H9 (cell line): ENCODE measurements at regions not wholly inside any gene's neighbourhood (a gene's known extent, or its start where the extent isn't known, plus 50 kb on each side); places are given as distances from the start of the nearest gene placed in this dataset.
A peak's percentile ranks its signal among the peaks of the same experiment; 100 is the strongest.

ENCODE experiments used
- DNase-seq: peaks from one replicate; pipeline ENCODE4 v3.0.0-alpha.2; 2017
- H2AFZ ChIP-seq: one replicate; pipeline ENCODE4 v1.6.1; 2013; ENCODE audit warnings: mild to moderate bottlenecking, low read length, control low read depth, moderate library complexity
- H2AK5ac ChIP-seq: 2 replicates; pipeline ENCODE4 v1.6.1; 2013; ENCODE audit warnings: low read length, control low read depth, mixed read lengths; ENCODE audit not compliant: insufficient read length
- H2BK120ac ChIP-seq: one replicate; pipeline ENCODE4 v1.6.1; 2013; ENCODE audit warnings: low read depth, mild to moderate bottlenecking, low read length, control low read depth, inconsistent platforms; ENCODE audit not compliant: poor library complexity, severe bottlenecking
- H2BK12ac ChIP-seq: 2 replicates; pipeline ENCODE4 v1.6.1; 2013; ENCODE audit warnings: low read length, control low read depth, mixed read lengths, low read depth; ENCODE audit not compliant: insufficient read length
- H2BK15ac ChIP-seq: 2 replicates; pipeline ENCODE4 v1.6.1; 2013; ENCODE audit warnings: low read depth, low read length, control low read depth
- H2BK20ac ChIP-seq: one replicate; pipeline ENCODE4 v1.6.1; 2013; ENCODE audit warnings: low read depth, mild to moderate bottlenecking, low read length, control low read depth, inconsistent platforms; ENCODE audit not compliant: poor library complexity, severe bottlenecking
- H2BK5ac ChIP-seq: 2 replicates; pipeline ENCODE4 v1.6.1; 2013; ENCODE audit warnings: low read length, control low read depth, mixed read lengths; ENCODE audit not compliant: insufficient read length
- H3K14ac ChIP-seq: 2 replicates; pipeline ENCODE4 v1.6.1; 2013; ENCODE audit warnings: low read length, control low read depth; ENCODE audit not compliant: insufficient read depth
- H3K18ac ChIP-seq: 2 replicates; pipeline ENCODE4 v1.6.1; 2013; ENCODE audit warnings: low read depth, mild to moderate bottlenecking, mixed read lengths, low read length, control low read depth; ENCODE audit not compliant: insufficient read length
- H3K23ac ChIP-seq: 2 replicates; pipeline ENCODE4 v1.6.1; 2013; ENCODE audit warnings: low read length, control low read depth, mixed read lengths, low read depth; ENCODE audit not compliant: insufficient read length
- H3K23me2 ChIP-seq: 2 replicates; pipeline ENCODE4 v1.6.1; 2013; ENCODE audit warnings: low read depth, mild to moderate bottlenecking, mixed read lengths, low read length, control low read depth; ENCODE audit not compliant: insufficient read length, poor library complexity, severe bottlenecking
- H3K27ac ChIP-seq: 2 replicates; pipeline ENCODE4 v1.5.1; 2013; ENCODE audit warnings: low read length, control low read depth, mixed read lengths, low read depth; ENCODE audit not compliant: insufficient read length
- H3K27me3 ChIP-seq: 2 replicates; pipeline ENCODE4 v1.6.1; 2013; ENCODE audit warnings: low read length, control low read depth, inconsistent platforms; ENCODE audit not compliant: insufficient read depth
- H3K4ac ChIP-seq: 2 replicates; pipeline ENCODE4 v1.6.1; 2013; ENCODE audit warnings: low read depth, mild to moderate bottlenecking, control low read depth, inconsistent platforms, low read length, moderate library complexity
- H3K4me1 ChIP-seq: 2 replicates; pipeline ENCODE4 v1.6.1; 2013; ENCODE audit warnings: low read length, control low read depth, inconsistent platforms; ENCODE audit not compliant: insufficient read depth
- H3K4me2 ChIP-seq: 2 replicates; pipeline ENCODE4 v1.6.1; 2013; ENCODE audit warnings: low read length, control low read depth, mixed read lengths; ENCODE audit not compliant: insufficient read length, insufficient read depth
- H3K56ac ChIP-seq: 2 replicates; pipeline ENCODE4 v1.6.1; 2013; ENCODE audit warnings: low read depth, mild to moderate bottlenecking, mixed read lengths, low read length, control low read depth; ENCODE audit not compliant: insufficient read length
- H3K79me1 ChIP-seq: 2 replicates; pipeline ENCODE4 v1.6.1; 2013; ENCODE audit warnings: low read depth, mild to moderate bottlenecking, moderate library complexity, low read length, control low read depth, inconsistent platforms; ENCODE audit not compliant: insufficient read depth, poor library complexity, severe bottlenecking
- H3K79me2 ChIP-seq: 2 replicates; pipeline ENCODE4 v1.6.1; 2013; ENCODE audit warnings: low read length, control low read depth, inconsistent platforms; ENCODE audit not compliant: insufficient read depth
- H3K9ac ChIP-seq: 2 replicates; pipeline ENCODE4 v1.6.1; 2013; ENCODE audit warnings: low read length, control low read depth, mixed read lengths; ENCODE audit not compliant: insufficient read length; ENCODE audit errors: extremely low read depth
- H3K9me3 ChIP-seq: one replicate; pipeline ENCODE4 v1.6.1; 2013; ENCODE audit warnings: low read depth, low read length, inconsistent platforms; ENCODE audit not compliant: control insufficient read depth
- H3T11ph ChIP-seq: one replicate; pipeline ENCODE4 v1.6.1; 2013; ENCODE audit warnings: mild to moderate bottlenecking, low read length, control low read depth, inconsistent platforms
- H4K20me1 ChIP-seq: one replicate; pipeline ENCODE4 v1.6.1; 2013; ENCODE audit not compliant: control insufficient read depth, insufficient read length, insufficient read depth
- H4K5ac ChIP-seq: 2 replicates; pipeline ENCODE4 v1.6.1; 2013; ENCODE audit warnings: low read depth, mild to moderate bottlenecking, mixed read lengths, low read length, control low read depth; ENCODE audit not compliant: insufficient read length
- H4K8ac ChIP-seq: replicated peaks from 2 replicates; pipeline ENCODE4 v1.6.1; 2013; ENCODE audit warnings: low read length, control low read depth, mixed read lengths, low read depth; ENCODE audit not compliant: insufficient read length
- H4K91ac ChIP-seq: 2 replicates; pipeline ENCODE4 v1.6.1; 2013; ENCODE audit warnings: low read depth, mild to moderate bottlenecking, moderate library complexity, mixed read lengths, low read length, control low read depth; ENCODE audit not compliant: insufficient read length
- H3K27ac Mint-ChIP-seq, 3 experiments: 2 replicates in 2 of 3; 3 replicates in 1 of 3; pipeline ENCODE4 v1.8.0; 2020 to 2021; ENCODE audit warnings: mixed read lengths in 3 of 3, mild to moderate bottlenecking in 1 of 3, moderate library complexity in 1 of 3
- H3K27me3 Mint-ChIP-seq: 2 replicates; pipeline ENCODE4 v1.8.0; 2021; ENCODE audit warnings: low read depth, mild to moderate bottlenecking, moderate library complexity, mixed read lengths
- H3K36me3 Mint-ChIP-seq, 3 experiments: 2 replicates in 2 of 3; 3 replicates in 1 of 3; pipeline ENCODE4 v1.8.0; 2020 to 2021; ENCODE audit warnings: low read depth in 3 of 3, mixed read lengths in 3 of 3; ENCODE audit not compliant: insufficient read depth in 1 of 3
- H3K4me1 Mint-ChIP-seq, 2 experiments: 2 replicates each; pipeline ENCODE4 v1.8.0; 2020; ENCODE audit warnings: mixed read lengths in 2 of 2
- H3K4me3 Mint-ChIP-seq, 2 experiments: 2 replicates in 1 of 2; 3 replicates in 1 of 2; pipeline ENCODE4 v1.8.0; 2020 to 2021; ENCODE audit warnings: mild to moderate bottlenecking in 2 of 2, mixed read lengths in 2 of 2, moderate library complexity in 1 of 2
- H3K9me3 Mint-ChIP-seq, 2 experiments: 2 replicates in 1 of 2; 3 replicates in 1 of 2; pipeline ENCODE4 v1.8.0; 2020; ENCODE audit warnings: mild to moderate bottlenecking in 2 of 2, mixed read lengths in 2 of 2, moderate library complexity in 1 of 2
- CTCF ChIP-seq: fragments of 200-600 bp; sonication (generic); conservative IDR thresholded peaks from 3 replicates; pipeline ENCODE4 v1.8.0; 2021; ENCODE audit warnings: antibody characterized with exemption, mild to moderate bottlenecking
- WGBS: extraction: QIAGEN DNeasy Blood & Tissue Kit; methylation state at CpG from one replicate; pipeline ENCODE4 v1.1.7; 2013; ENCODE audit warnings: missing lambda C conversion rate, low lambda C conversion rate, mixed read lengths; ENCODE audit not compliant: insufficient read length; ENCODE audit errors: extremely low coverage; 5-methylcytosine and 5-hydroxymethylcytosine counted together

GRCh38 chr10:78283069-78283682, 249.5 kb downstream of the RPS24 start:
- Mint-ChIP-seq H3K36me3 (no peaks in the 10 kb centered on the region), H3K4me1 (peaks cover 28 to 50% of the 10 kb centered on the region in 2 experiments), H3K27ac (peak overlapping the region; percentile 85 to 92 (median 90); a peak in 5 of 7 replicates), H3K4me3 (no peak overlapping the region), H3K9me3 (no peaks in the 10 kb centered on the region), H3K27me3 (no peaks in the 10 kb centered on the region; the same call in 1 of the 2 replicates)
- Histone ChIP-seq H3K79me1 (no peaks in the 10 kb centered on the region), H2BK15ac (no peak overlapping the region), H3K4me1 (peaks cover 4% of the 10 kb centered on the region; the same call in 1 of the 2 replicates), H3K27me3 (no peaks in the 10 kb centered on the region), H4K91ac (no peak overlapping the region), H3K79me2 (no peaks in the 10 kb centered on the region), H2BK120ac (no peak overlapping the region), H3K23ac (no peak overlapping the region), H3K23me2 (no peaks in the 10 kb centered on the region), H2AFZ (no peak overlapping the region), H4K8ac (no peak overlapping the region), H2BK5ac (no peak overlapping the region), H3K9me3 (no peaks in the 10 kb centered on the region), H3K14ac (no peak overlapping the region), H2AK5ac (no peak overlapping the region), H3K4ac (no peak overlapping the region), H3K27ac (no peak overlapping the region), H4K5ac (no peak overlapping the region), H3K56ac (no peak overlapping the region), H2BK20ac (no peak overlapping the region), H3K9ac (no peak overlapping the region), H2BK12ac (no peak overlapping the region), H3T11ph (no peak overlapping the region), H4K20me1 (no peaks in the 10 kb centered on the region), H3K4me2 (no peak overlapping the region), H3K18ac (no peak overlapping the region)
- DNase-seq = peak; percentile 47
- TF ChIP-seq CTCF = no peak
- no CpG with 5 or more reads among the region's 3 CpGs for WGBS
